OCI-LY3 (cell line): ENCODE measurements at regions not wholly inside any gene's neighbourhood (a gene's known extent, or its start where the extent isn't known, plus 50 kb on each side); places are given as distances from the start of the nearest gene placed in this dataset.

ENCODE experiments used
- H2AFZ ChIP-seq: fragments of 200-600, 300-600 bp; shearing (Covaris generic); 2 replicates; pipeline ENCODE4 v1.6.0; 2014; ENCODE audit warnings: antibody characterized with exemption, low read depth, low read length
- H3K27ac ChIP-seq: fragments of 200-600, 300-600 bp; sonication (generic); 2 replicates; pipeline ENCODE4 v1.5.1; 2014; ENCODE audit warnings: mild to moderate bottlenecking, low read length, moderate library complexity, mixed read lengths
- H3K27me3 ChIP-seq: fragments of 200-600, 300-600 bp; sonication (generic); 2 replicates; pipeline ENCODE4 v1.6.1; 2014; ENCODE audit warnings: low read depth, low read length, mixed read lengths
- H3K36me3 ChIP-seq: fragments of 200-600, 300-600 bp; sonication (generic); replicated peaks from 2 replicates; pipeline ENCODE3; 2014; ENCODE audit warnings: low read depth, low read length, mixed read lengths
- H3K4me1 ChIP-seq: fragments of 300-600, 200-600 bp; sonication (generic); 2 replicates; pipeline ENCODE4 v1.6.1; 2014; ENCODE audit warnings: low read length, mixed read lengths
- H3K4me2 ChIP-seq: fragments of 200-600, 300-600 bp; sonication (generic); 2 replicates; pipeline ENCODE4 v1.6.1; 2014; ENCODE audit warnings: low read length, mixed read lengths
- H3K4me3 ChIP-seq: fragments of 300-600, 200-600 bp; sonication (generic); 2 replicates; pipeline ENCODE4 v1.5.1; 2014; ENCODE audit warnings: antibody characterized with exemption, mild to moderate bottlenecking, low read length, moderate library complexity
- H3K79me2 ChIP-seq: fragments of 300-600, 200-600 bp; shearing (Covaris generic); 2 replicates; pipeline ENCODE4 v1.6.1; 2014; ENCODE audit warnings: mild to moderate bottlenecking, low read length, mixed read lengths
- H3K9ac ChIP-seq: fragments of 300-600, 200-600 bp; shearing (Covaris generic); 2 replicates; pipeline ENCODE4 v1.6.0; 2014; ENCODE audit warnings: mild to moderate bottlenecking, low read length, moderate library complexity
- H3K9me3 ChIP-seq: fragments of 200-600, 300-600 bp; shearing (Covaris generic); 2 replicates; pipeline ENCODE4 v1.6.1; 2014; ENCODE audit warnings: low read length, mixed read lengths; ENCODE audit not compliant: insufficient read depth
- H4K20me1 ChIP-seq: fragments of 200-600, 300-600 bp; sonication (generic); 2 replicates; pipeline ENCODE4 v1.6.1; 2016; ENCODE audit warnings: low read length, mixed read lengths; ENCODE audit not compliant: insufficient read depth
- EZH2phosphoT487 ChIP-seq: fragments of 200-600 bp; shearing (Covaris generic); IDR thresholded peaks from 2 replicates; pipeline ENCODE4 v1.6.1; 2018; ENCODE audit warnings: antibody characterized with exemption, mixed run types, low read depth
- TF ChIP-seq, protein P1 (sequence below): fragments of 200-600, 300-600 bp; sonication (generic); IDR thresholded peaks from 2 replicates; pipeline ENCODE4 v1.5.1; 2014; ENCODE audit warnings: antibody characterized with exemption, low read length, low read depth

DNA sequence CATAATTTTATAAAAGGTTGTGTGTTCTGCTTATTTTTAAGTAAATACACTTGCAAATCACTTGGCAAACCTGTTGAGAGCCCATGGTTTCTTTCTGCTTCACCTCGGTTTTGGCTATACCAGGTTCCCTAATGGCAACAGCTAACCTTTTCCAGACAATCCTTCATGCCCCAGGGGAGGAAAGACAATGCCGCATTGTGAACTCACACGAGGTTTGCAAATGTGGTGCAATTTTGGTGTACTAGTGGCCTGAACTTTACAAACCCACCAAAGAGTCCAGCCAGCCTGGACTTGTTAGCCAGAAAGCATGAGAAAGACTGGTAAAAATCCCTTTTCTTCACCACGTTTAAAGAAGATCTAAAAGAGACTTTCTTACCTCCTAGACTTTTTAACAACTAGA lies 84.8 kb upstream of the SOX4 start:
- H3K27ac ChIP-seq, result no peak overlapping the region
- no peaks in the 10 kb centered on the region for H3K27me3 ChIP-seq
- H3K4me2 ChIP-seq, result no peak overlapping the region
- no peaks in the 10 kb centered on the region for H3K36me3 ChIP-seq
- no peaks in the 10 kb centered on the region for H3K9me3 ChIP-seq
- H3K9ac ChIP-seq, result no peak overlapping the region
- H3K4me3 ChIP-seq, result no peak overlapping the region
- H2AFZ ChIP-seq, result no peak overlapping the region
- H4K20me1 ChIP-seq, result no peaks in the 10 kb centered on the region
- TF ChIP-seq, protein P1, sequence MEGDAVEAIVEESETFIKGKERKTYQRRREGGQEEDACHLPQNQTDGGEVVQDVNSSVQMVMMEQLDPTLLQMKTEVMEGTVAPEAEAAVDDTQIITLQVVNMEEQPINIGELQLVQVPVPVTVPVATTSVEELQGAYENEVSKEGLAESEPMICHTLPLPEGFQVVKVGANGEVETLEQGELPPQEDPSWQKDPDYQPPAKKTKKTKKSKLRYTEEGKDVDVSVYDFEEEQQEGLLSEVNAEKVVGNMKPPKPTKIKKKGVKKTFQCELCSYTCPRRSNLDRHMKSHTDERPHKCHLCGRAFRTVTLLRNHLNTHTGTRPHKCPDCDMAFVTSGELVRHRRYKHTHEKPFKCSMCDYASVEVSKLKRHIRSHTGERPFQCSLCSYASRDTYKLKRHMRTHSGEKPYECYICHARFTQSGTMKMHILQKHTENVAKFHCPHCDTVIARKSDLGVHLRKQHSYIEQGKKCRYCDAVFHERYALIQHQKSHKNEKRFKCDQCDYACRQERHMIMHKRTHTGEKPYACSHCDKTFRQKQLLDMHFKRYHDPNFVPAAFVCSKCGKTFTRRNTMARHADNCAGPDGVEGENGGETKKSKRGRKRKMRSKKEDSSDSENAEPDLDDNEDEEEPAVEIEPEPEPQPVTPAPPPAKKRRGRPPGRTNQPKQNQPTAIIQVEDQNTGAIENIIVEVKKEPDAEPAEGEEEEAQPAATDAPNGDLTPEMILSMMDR, result no peak
- TF ChIP-seq EZH2phosphoT487, result no peak
- H3K4me1 ChIP-seq, result no peaks in the 10 kb centered on the region
- no peaks in the 10 kb centered on the region for H3K79me2 ChIP-seq

DNA sequence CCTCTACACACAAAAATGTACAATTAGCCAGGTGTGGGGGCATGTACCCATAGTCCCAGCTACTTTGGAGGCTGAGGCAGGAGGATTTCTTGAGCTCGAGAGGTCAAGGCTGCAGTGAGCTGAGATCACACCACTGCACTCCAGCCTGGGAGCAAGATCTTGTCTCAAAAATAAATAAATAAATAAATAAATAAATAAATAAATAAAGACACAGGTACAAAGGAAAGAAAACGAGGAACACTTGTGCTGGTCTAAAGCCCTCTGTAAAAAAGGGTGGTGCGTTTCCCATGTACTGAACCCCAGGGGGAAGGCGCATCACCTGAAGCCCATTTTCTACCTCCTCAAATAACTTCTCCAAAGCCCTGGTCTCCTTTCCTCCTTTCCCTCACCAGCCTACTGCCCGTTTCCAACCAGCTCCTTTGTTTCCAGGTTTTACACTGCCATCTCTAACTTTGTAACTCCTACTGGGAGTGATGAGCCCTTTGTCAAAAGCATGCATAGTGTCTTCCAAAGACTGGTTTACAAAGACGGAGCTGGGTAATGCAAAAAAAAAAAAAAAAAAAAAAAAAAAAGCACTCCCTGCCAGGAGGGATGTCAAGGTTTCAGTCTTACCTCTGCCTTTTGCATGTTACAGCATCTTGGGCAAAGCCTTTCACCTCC lies 81.5 kb upstream of the SOX4 start:
- Histone ChIP-seq H3K27ac (no peak overlapping the region), H3K4me3 (no peak overlapping the region), H3K27me3 (no peaks in the 10 kb centered on the region), H4K20me1 (no peaks in the 10 kb centered on the region), H3K36me3 (no peaks in the 10 kb centered on the region), H3K79me2 (no peaks in the 10 kb centered on the region), H3K9ac (no peak overlapping the region), H3K9me3 (no peaks in the 10 kb centered on the region), H2AFZ (no peak overlapping the region), H3K4me2 (no peak overlapping the region), H3K4me1 (no peaks in the 10 kb centered on the region)
- TF ChIP-seq, protein P1, result no peak
- no peak for TF ChIP-seq EZH2phosphoT487

DNA sequence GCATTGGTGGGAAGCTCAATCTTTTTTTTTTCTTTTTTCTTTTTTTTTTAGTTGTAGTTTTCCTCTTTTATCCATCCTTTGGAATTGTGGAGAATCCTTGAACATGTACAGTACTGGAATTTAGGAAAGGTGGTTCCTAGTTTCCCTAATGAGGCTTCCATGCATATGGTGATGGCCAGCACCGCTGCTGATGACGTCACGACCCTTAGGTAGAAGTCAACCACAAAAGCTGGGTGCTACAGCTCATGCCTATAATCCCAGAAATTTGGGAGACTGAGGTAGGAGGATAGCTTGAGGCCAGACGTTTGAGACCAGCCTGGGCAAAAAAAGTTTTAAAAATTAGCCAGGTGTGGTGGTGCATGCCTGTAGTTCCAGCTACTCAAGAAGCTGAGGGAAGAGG lies 79.3 kb upstream of the SOX4 start:
- Histone ChIP-seq H3K27ac (no peak overlapping the region), H3K36me3 (no peaks in the 10 kb centered on the region)
- TF ChIP-seq, protein P1, result no peak
- TF ChIP-seq EZH2phosphoT487, result no peak

DNA sequence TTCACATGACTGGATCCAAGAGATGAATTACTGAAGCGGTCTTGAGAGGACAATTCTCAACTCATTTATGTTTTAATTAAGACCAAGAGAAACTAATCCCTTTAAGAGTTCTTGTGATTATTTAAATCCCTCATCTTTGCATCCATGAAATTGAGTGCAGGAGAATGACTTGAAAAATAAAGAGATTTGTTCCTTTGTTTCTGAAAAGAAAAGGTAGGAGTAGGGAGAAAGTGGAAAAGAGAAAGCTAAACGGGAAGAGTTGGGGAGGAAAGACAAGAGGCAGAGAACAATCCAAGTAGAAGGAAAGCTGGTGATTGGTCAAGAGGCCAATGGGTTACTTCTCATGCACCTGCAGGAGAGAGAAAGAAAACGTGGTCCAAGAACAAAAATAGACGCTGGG lies 75.2 kb upstream of the SOX4 start:
- H3K27me3 ChIP-seq, result no peaks in the 10 kb centered on the region
- no peak overlapping the region for H3K4me2 ChIP-seq

More for the DNA sequence above, 79.3 kb upstream of the SOX4 start:
- H4K20me1 ChIP-seq, result no peaks in the 10 kb centered on the region
- H3K9ac ChIP-seq, result no peak overlapping the region
- H3K9me3 ChIP-seq, result no peaks in the 10 kb centered on the region
- H3K27me3 ChIP-seq, result no peaks in the 10 kb centered on the region
- H3K4me3 ChIP-seq, result no peak overlapping the region
- H3K4me1 ChIP-seq, result no peaks in the 10 kb centered on the region
- H3K4me2 ChIP-seq, result no peak overlapping the region
- H3K79me2 ChIP-seq, result no peaks in the 10 kb centered on the region
- no peak overlapping the region for H2AFZ ChIP-seq

More for the DNA sequence above, 75.2 kb upstream of the SOX4 start:
- no peak overlapping the region for H3K27ac ChIP-seq
- TF ChIP-seq EZH2phosphoT487, result no peak
- TF ChIP-seq, protein P1, result no peak
- no peaks in the 10 kb centered on the region for H3K9me3 ChIP-seq
- no peaks in the 10 kb centered on the region for H3K79me2 ChIP-seq
- H3K9ac ChIP-seq, result no peak overlapping the region
- no peaks in the 10 kb centered on the region for H3K4me1 ChIP-seq
- H3K4me3 ChIP-seq, result no peak overlapping the region
- no peaks in the 10 kb centered on the region for H4K20me1 ChIP-seq
- no peaks in the 10 kb centered on the region for H3K36me3 ChIP-seq
- H2AFZ ChIP-seq, result no peak overlapping the region
